ENCODE measurements at regions not wholly inside any gene's neighbourhood (a gene's known extent, or its start where the extent isn't known, plus 50 kb on each side); places are given as distances from the start of the nearest gene placed in this dataset.

DNA sequence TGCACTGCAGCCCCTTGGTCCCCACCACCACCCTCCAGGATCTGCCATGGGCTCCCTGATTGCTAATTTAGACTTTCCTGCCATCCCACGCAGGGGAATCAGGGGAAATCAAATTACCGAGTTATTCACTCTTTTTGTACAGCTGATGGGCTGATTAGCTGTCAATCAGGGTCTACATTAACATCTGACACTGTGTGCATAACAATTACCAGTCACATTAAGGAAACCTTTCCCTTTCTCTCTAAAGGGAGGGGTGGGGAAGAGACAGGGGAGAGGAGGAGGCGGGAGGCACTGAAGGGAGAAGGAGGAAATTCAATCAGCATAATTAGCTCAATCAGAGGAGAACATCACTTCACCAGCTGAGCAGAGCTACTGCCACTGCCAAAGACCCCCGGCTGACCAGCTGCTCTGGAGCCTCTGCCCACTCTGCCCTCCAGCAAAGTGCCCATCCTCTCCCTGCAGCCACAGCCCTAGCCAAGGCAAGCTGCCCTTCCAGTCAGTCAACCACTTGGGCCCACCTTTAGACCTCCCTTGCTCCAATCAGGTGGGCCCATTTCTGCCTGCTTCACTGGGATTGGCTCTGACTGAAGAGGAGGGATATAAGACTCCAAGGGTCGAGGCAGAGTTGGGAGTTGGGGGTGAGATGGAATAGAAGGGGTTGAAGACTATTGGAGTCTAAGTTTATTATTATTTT is 199.3 kb upstream of the ZC3H12A start:
- Histone ChIP-seq H3K27me3 (ENCODE audit: control insufficient read depth, insufficient read depth, low read length) (no peaks in the 10 kb centered on the region), H3K4me3 (ENCODE audit: low read depth, low read length) (no peak overlapping the region), H3K36me3 (ENCODE audit: control insufficient read depth, insufficient read depth, low read length) (no peaks in the 10 kb centered on the region)
- ChIA-PET CTCF (no interaction called here), POLR2A (no interaction called here)
- no peak for DNase-seq (ENCODE audit: low read depth)
- TF ChIP-seq, protein P1, sequence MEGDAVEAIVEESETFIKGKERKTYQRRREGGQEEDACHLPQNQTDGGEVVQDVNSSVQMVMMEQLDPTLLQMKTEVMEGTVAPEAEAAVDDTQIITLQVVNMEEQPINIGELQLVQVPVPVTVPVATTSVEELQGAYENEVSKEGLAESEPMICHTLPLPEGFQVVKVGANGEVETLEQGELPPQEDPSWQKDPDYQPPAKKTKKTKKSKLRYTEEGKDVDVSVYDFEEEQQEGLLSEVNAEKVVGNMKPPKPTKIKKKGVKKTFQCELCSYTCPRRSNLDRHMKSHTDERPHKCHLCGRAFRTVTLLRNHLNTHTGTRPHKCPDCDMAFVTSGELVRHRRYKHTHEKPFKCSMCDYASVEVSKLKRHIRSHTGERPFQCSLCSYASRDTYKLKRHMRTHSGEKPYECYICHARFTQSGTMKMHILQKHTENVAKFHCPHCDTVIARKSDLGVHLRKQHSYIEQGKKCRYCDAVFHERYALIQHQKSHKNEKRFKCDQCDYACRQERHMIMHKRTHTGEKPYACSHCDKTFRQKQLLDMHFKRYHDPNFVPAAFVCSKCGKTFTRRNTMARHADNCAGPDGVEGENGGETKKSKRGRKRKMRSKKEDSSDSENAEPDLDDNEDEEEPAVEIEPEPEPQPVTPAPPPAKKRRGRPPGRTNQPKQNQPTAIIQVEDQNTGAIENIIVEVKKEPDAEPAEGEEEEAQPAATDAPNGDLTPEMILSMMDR (IDR thresholded peaks at IDR 0.05; ENCODE audit: insufficient read depth, low read depth, low read length): no peak

DNA sequence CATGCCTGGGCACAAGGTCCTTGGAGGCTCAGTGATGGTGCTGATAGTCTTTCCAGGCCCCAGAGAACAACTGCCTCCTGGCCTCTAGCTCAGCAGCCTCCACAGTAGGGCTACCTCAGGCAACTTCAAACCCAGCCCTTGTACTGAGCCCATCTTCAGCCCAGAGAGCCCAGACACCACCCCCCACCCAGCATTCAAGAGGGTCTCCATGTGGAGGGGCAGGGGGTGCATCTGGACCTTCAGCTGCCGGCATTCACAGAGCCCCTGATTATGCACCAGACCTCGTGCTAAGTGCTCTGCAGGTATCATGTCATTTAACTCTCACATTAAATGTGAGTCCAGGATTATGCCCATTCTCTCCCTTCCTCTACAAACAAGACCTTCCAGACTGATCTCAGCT is 197.0 kb upstream of the ZC3H12A start:
- H3K4me3 ChIP-seq (ENCODE audit: low read depth, low read length): no peak overlapping the region
- ChIA-PET POLR2A (no interaction called here), CTCF (no interaction called here)
- TF ChIP-seq, protein P1 (IDR thresholded peaks at IDR 0.05; ENCODE audit: insufficient read depth, low read depth, low read length): no peak
- H3K36me3 ChIP-seq (ENCODE audit: control insufficient read depth, insufficient read depth, low read length): no peaks in the 10 kb centered on the region
- DNase-seq (ENCODE audit: low read depth): no peak
- H3K27me3 ChIP-seq (ENCODE audit: control insufficient read depth, insufficient read depth, low read length): no peaks in the 10 kb centered on the region

DNA sequence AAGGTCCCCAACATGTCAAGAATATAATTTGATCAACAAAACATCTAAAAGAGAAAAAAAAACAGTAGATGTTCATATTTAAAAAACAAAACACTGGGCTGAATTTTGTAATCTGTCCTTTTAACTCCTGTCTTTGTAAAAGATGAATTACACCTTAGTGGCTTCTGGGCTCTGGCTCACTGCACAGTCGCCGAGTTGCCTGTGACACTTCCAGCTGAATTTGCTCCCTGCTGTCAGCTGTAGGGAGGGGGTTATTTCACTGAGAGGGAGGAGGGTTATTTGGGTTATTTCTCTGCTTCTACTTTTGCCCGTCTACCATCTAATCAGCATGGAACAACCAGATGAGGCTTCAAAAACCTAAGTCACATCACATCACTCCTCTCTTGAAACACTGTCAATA is 193.0 kb upstream of the ZC3H12A start:
- Histone ChIP-seq H3K36me3 (ENCODE audit: control insufficient read depth, insufficient read depth, low read length) (no peaks in the 10 kb centered on the region), H3K4me3 (ENCODE audit: low read depth, low read length) (no peak overlapping the region), H3K27me3 (ENCODE audit: control insufficient read depth, insufficient read depth, low read length) (no peaks in the 10 kb centered on the region)
- no peak for DNase-seq (ENCODE audit: low read depth)
- ChIA-PET POLR2A (no interaction called here), CTCF (no interaction called here)
- TF ChIP-seq, protein P1 (IDR thresholded peaks at IDR 0.05; ENCODE audit: insufficient read depth, low read depth, low read length): no peak

DNA sequence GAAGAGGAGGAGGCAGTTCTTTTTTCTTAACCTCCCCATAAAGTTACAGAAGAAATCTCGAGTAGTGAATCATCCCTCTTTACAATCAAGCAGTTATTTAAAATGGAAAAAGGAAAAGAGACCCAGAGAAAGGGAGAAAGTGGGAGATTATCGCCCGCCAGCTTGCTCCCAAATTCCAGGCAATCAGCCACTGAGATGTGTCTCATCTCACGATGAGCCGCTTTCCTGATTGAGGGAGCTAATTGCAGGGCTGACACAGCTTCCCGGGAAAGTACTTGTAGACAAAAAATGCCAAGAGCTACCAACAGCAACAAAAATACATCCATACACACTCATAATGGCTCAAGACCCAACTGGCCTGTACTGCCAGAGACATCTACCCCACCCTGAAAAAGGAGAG is 191.6 kb upstream of the ZC3H12A start:
- ChIA-PET CTCF (no interaction called here), POLR2A (no interaction called here)
- Histone ChIP-seq H3K36me3 (ENCODE audit: control insufficient read depth, insufficient read depth, low read length) (no peaks in the 10 kb centered on the region), H3K27me3 (ENCODE audit: control insufficient read depth, insufficient read depth, low read length) (no peaks in the 10 kb centered on the region), H3K4me3 (ENCODE audit: low read depth, low read length) (no peak overlapping the region)
- DNase-seq (ENCODE audit: low read depth): no peak
- TF ChIP-seq, protein P1 (IDR thresholded peaks at IDR 0.05; ENCODE audit: insufficient read depth, low read depth, low read length): no peak

DNA sequence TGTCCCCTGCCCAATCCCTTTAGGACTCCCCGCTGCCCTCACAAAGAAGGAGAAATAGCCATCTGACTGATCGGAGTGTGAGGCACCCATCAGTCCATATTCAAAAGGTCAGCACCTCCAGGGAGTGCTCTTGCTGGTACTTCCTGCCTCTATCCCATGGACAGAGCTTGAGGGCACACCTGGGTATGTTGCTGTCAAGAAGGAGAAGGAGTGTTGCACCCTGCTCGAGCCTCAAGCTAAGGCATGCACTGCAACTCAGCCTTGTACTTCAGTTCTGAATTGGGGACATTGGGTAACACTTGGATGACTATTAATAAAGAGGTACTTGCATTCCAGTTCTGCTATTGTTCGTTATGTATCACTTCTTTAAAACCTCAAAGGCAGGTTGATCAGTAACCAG is 190.3 kb upstream of the ZC3H12A start:
- TF ChIP-seq, protein P1 (IDR thresholded peaks at IDR 0.05; ENCODE audit: insufficient read depth, low read depth, low read length): no peak
- H3K4me3 ChIP-seq (ENCODE audit: low read depth, low read length): no peak overlapping the region
- CTCF ChIA-PET: no interaction called here
- POLR2A ChIA-PET: no interaction called here
- H3K36me3 ChIP-seq (ENCODE audit: control insufficient read depth, insufficient read depth, low read length): no peaks in the 10 kb centered on the region
- no peaks in the 10 kb centered on the region for H3K27me3 ChIP-seq (ENCODE audit: control insufficient read depth, insufficient read depth, low read length)
- DNase-seq (ENCODE audit: low read depth): no peak
